Muscle of back (tissue), 3 donors: ENCODE measurements at regions not wholly inside any gene's neighbourhood (a gene's known extent, or its start where the extent isn't known, plus 50 kb on each side); places are given as distances from the start of the nearest gene placed in this dataset.
"Not testable (repeated sequence)": the region's sequence is repeated elsewhere in the genome, so short reads cannot be mapped to it uniquely, and the experiment has no call there.

Source experiments
- DNase-seq, 3 donors: peaks; one replicate each; pipeline versions ENCODE4 v3.0.0 to v3.0.0-alpha.2; 2013

DNA sequence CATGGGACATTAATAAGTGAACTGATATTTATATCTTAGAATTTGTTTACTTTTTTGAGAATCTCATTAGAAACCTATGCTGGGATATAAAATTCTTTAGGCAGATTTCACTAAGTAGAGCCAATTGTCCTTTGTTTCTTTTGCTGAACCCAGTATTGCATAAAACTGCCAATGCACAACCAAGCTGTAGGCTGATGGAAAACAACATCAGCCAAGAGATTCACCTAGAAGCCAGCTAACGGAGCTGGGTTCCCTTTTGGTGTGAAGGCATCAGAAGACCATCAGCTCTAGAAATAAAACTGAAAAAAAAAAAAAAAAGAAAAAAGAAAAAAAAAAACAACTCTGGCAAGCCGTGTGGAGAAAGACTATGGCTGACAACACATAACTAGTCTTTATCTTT is 328.2 kb upstream of the PDE3A start:
- no peak for DNase-seq

DNA sequence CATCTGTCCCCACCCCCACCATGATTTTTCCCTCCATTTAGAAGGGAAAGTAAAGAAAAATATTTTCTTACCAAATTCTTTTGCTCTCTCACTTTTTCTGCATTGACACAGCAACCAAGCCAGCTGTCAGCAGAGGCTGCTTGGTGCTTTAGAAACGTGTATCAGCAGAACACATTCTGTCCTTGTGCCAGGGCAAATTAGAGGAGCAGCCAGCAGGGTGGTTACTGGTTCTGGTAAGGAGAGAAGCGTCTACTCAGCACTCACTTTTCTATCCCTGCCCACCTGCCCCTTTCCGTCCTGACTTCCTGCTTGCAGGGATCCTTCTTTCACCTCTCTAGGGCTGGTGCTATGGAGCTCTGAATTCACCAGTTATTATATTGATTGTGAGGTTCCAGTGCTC is 327.5 kb upstream of the PDE3A start:
- peak; percentile 20 to 51 (median 34) for DNase-seq

DNA sequence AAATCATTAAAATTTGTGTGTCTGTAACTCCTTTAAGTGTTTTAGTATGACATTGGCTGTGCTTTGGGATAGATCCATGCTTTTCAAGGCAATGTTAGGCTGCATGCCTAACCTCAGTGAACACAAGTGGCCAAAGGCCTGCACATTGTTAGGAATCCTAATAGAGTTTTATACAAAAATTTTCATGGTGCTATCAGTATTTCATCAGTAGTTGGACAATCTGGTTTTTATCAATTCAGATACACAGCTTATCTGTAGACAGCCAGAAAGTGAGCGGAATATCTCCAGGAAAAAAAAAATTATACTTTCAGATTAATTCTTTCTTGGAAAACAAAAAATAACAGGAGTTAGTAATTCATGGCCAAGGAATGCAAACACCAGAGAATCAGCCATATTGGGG is 324.0 kb upstream of the PDE3A start:
- DNase-seq = peak in 2 of 3 donors; percentile 30 to 58

DNA sequence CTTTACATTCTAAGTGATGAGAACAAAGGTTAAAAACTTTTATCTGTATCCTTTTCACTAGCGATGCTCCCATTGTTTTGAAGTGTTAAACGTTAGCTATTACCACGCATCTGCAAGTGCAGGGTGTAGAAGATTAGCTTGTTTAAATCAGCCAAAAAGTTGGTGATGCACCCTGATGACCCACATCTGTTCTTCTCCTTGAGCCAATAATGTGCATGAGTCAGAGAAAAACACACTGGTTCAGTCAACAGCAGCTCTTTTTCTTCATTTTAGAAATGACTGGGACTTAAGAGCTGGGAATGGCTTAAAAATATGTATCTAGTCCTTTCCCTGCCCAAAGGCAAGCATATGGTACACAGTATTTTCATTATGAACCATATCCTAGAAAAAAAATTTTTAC is 323.5 kb upstream of the PDE3A start:
- DNase-seq = peak; percentile 53 to 77 (median 66)

DNA sequence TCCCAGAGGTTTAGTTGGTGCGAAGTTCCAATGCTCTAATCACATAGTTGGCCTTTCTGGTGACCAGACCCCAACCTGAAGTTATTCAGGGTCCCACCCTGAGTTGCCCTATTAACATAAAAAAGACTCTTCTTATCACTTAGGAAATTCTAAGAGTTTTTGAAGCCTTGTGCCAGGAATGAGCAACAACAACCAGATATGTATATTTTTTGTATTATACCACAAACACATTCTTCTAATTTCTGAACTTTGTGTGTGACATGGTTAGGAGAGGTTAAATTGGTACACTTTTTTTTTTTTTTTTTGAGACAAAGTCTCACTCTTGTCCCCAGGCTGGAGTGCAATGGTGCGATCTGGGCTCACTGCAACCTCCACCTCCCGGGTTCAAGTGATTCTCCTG is 320.4 kb upstream of the PDE3A start:
- no peak for DNase-seq

DNA sequence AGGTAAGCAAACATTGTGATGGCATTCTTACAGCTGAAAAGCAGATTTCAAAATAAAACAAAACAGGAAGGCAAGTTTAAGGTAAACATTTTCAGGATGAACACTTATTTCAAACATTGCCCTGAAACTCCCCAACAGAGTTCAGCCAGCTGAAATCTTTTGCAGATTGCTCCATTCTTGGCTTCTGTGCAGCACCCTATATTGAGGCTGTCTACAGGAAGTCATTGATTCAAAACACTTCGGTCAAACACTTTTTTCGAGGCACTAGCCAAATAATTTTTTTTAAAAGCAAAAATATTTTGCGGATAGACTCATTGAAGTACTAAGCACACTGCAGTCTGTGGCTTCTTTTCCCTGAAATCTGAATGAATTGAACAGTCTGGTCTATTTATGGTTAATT is 318.1 kb upstream of the PDE3A start:
- DNase-seq = no peak

DNA sequence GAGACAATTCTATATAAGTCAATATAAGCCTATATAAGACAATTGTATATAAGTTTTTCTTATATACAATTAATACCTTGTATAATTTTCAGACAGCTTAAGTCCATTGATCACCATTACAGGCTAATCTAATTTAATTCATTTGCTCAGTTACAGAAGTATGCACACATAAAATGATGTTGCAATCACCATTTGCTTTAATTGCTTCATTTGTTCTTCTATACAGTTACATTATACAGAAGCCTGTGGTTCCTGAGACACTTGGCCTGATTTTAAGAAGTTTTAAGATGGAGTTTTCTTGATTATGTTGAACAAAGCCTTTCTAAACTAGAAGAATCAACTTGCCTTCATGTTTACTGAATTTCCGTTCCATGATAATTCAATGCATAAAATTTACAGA is 314.6 kb upstream of the PDE3A start:
- no peak for DNase-seq

DNA sequence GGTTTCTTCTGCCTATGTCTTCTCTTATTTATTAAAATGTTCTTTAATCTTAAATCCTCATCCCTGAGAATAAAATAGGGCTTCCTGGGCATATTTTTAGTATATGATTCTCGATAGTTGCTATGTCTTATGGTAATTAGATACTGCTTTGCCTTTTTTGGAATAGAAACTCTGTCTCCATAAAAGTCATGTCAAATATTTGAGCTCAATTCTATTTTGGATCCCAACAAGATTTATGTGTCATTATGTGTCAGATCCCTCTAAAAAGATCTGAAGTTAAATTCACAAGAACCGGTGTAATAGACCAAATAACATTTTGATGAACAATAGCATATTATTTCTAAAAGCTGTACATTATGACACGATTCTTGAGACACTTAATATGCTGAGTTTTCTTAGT is 312.5 kb upstream of the PDE3A start:
- no peak for DNase-seq

DNA sequence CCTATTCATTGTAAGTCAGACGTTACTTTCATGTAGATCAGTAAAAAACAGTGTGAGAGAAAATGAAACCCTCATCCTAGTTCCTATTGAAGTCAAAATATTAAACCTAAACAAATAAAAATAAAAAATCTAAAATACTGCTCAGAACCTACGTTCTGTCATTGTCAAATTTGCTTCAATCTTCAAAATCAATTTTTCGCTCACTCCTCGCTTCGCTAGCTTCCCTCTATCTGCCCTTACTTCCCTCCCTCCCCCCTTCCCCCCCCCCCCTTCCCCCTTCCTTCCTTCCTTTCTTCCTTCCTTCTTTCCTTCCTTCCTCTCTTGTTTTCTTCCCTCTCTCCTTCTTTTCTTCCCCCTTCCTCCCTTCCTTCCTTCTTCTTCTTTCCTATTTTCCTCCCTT is 310.9 kb upstream of the PDE3A start:
- no peak for DNase-seq

DNA sequence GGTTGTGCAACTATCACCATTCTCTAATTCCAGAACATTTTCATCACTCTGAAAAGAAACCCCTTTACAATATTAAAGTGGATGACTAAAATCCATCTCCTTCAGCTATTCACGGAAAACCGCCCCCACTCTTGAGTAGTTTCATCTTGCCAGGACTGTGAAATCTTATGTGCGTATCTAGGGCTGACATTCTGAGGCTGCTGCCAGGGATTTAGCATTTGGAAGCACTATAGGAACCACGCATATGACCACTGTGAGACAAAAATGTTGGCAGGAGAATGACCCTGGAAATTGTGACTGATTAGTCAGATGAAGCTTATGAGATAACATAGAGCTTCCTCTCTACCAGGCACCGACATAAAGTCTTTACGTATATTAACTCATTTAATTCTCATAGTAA is 305.2 kb upstream of the PDE3A start:
- DNase-seq = peak; percentile 31 to 60 (median 57)

DNA sequence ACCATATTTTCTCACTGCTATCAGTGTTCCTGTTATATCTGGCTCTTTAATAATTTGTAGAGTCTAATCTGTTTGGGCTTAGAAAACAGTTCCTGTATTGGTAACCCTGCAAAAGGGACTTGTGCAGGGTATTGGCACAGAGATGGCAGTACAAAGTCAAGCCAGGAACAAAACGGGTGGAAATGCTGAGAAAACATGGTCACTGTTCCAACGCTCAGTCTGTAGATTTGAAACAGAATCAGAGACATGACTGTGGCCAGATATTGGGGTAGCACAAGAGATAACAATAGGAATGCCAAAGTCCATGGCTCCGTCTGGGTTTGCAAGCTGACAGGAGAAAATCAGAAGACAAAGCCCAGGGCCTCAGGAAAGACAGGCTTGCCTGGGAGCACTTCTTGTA is 290.7 kb upstream of the PDE3A start:
- DNase-seq = no peak

DNA sequence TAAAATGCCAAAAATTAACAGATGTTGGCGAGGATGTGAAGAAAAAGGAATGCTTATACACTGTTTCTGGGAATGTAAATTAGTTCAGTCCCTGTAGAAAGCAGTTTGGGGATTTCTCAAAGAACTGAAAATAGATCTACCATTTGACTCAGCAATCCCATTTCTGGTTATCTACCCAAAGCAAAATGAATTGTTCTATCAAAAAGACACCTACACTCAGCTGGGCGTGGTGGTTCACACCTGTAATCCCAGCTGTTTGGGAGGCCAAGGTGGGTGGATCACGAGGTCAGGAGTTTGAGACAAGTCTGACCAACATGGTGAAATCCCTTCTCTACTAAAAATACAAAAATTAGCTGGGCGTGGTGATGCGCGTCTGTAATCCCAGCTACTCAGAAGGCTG is 279.3 kb upstream of the PDE3A start:
- no peak for DNase-seq

DNA sequence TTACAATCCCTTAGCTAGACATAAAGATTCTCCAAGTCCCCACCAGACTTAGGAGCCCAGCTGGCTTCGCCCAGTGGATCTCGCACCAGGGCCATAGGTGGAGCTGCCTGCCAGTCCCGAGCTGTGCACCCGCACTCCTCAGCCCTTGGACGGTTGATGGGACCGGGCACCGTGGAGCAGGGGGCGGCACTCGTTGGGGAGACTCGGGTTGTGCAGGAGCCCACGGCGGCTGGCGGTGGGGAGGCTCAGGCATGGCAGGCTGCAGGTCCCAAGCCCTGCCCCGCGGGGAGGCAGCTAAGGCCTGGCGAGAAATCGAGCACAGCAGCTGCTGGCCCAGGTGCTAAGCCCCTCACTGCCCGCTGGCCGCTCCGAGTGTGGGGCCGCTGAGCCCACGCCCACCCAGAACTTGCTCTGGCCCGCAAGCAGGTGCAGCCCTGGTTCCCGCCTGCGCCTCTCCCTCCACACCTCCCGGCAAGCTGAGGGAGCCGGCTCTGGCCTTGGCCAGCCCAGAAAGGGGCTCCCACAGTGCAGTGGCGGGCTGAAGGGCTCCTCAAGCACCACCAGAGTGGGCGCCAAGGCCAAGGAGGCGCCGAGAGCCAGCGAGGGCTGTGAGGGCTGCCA is 275.0 kb upstream of the PDE3A start:
- not testable (repeated sequence) for DNase-seq

DNA sequence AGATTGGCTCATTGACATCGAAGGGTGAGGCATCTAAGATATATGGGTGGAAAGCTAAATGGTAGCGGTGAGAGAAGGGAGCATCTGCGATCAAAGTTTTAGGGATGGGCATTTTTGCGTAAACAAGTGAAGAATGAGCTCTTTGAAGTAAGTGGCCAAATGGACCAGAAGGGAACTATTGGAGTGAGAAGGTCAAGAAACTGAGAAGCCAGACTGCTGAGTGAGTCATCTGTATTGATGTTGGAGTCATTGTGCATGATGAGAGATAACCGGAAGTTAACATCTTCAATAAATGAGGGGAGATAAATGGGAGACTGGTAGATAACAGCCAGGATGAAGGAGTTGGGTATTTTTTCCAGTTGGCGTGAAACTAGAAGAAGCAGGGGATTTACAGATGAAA is 271.9 kb upstream of the PDE3A start:
- no peak for DNase-seq

DNA sequence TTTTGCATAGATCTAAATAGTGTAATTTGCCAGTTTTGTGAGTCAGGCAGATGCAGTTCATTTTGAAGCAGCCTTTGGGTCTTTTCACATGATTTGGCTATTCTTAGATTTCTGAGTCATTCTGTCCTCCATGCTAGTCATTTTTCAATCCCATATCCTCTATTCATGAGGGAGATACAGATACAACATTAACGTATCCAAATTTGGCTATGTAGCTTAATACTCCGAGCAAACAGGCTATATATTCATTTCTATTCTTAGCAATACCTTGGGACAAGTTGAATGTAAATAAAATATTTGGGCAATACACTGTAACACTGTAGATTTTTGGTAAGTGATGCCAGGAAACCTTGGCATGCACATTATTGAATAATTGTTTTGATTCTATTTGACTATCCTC is 270.7 kb upstream of the PDE3A start:
- peak; percentile 27 to 71 (median 59) for DNase-seq

DNA sequence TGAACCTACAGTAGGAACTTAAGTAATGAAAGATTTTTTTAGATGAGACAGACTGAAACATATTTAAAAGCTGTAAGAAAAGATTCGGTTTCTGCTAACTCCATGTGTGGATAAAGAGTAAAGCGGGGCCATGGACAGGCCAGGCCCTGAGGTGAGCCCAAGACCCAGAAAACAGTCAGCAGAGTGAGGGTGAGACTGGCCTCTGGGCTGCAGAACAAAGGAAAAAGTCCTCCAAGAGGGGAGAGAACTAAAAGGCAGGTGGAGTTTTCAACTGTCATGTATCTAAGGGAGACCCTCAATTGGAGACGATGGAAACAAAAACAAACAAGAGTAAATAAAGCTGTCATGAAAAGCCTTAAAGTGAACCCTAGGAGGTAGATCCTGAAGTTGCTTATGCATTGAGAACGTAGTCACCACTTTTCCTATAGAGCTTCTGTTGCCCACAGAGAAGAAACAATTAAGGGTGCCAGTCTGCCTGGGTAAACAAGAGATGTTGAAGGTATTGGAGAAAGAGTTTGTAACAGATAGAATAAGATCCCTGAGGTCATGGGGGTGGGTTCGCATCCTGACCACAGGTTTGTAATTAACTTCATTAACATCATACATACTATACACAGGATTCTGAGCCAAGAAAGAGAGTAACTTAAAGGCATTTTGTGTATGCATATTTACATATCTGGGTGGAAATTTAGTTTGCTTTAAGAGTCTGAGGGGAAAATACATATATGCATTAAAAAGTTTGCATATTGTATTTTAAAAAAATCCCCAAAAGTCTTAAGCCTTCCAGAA is 268.7 kb upstream of the PDE3A start:
- DNase-seq = peak in 1 of 3 donors; percentile 25

DNA sequence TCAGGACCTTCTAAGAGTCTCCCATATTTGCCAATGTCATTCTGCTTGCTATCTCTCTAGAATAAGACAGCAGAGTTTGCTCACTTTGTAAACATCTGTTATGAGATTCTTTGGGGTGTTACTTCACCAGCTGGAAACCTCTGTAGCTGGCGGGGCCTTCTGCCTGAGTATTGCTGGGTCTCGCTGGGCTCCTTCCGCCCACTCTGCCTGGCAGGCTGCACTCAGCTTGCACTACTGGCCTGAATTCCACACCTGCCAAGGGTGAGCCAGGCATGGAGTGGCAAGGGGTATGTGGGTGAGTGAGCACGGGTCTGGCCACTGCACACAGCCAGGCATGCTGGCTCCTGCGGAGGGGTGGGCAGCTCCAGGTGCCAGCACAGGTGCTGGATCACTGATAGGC is 267.3 kb upstream of the PDE3A start:
- peak in 1 of 3 donors; percentile 47 for DNase-seq

DNA sequence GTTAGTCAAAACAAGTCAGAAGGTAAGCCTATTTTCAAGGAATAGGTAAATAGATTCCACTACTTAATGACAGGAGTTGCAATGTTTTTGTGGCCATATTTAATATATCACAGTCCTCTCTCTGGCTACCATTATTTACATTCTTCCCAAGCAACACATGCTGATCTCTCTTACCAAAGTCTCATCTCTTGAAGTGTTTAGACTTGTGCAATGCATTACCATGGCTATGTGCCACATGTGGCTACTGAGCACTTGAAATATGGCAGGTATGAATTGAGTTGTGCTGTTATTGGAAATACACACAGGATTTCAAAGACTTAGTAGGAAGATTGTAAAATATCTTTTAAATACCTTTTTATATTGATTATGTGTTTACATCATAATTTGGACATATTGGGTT is 262.4 kb upstream of the PDE3A start:
- no peak for DNase-seq

DNA sequence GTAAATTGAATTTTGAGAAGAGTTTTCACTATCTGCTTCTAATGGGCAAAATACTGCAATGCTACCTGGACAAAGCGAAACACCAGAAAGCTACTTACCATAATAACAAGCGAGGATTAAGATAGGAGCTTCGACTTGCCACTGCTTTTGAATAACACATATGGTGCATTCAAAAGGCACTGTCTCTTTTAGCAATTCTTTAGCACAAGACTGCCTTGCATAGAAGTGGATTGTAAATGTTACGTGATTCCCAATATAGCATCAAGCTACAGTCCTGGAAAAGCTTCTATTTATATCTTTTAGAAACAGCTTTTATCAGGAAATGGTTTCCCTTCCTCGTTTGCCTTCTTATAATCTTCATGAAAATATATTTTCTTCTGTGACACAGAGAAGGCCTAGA is 258.7 kb upstream of the PDE3A start:
- no peak for DNase-seq

DNA sequence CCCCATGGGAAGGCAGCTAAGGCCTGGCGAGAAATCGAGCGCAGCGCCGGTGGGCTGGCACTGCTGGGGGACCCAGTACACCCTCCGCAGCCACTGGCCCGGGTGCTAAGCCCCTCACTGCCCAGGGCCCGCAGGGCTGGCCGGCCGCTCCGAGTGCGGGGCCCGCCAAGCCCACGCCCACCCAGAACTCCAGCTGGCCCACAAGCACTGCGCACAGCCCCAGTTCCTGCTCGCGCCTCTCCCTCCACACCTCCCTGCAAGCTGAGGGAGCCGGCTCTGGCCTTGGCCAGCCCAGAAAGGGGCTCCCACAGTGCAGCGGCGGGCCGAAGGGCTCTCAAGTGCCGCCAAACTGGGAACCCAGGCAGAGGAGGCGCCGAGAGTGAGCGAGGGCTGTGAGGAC is 253.0 kb upstream of the PDE3A start:
- not testable (repeated sequence) for DNase-seq

DNA sequence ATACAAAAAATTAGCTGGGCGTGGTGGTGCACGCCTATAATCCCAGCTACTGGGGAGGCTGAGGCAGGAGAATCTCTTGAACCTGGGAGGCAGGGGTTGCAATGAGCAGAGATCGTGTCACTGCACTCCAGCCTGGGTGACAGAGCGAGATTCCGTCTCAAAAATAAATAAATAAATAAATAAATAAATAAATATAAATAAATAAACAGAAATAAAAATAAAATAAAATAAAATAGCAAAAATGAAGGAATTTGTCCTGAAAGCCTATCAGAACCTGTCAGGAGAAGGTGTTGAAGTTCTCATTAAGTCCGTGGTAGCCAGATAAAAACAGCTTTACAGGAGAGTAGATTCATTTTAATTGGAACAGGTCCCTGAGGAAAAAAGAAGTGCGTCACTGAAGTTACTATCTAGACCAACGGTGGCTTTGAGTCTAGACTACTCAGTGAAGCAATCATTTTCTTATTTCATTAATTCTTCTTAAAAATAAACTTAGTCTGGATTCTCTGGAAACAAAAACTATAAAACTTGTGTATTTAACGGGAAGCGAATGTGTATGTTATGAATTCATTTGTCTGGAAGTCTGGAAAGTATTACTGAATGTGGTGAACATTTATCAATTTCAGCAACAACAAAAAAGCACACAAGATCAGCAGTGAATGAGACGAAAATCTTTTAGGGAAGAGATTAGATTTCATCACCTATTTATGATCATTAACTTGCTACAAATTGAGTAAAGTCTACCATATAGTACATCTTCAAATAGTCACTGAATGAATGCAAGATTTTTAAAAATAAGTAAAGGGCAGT is 248.5 kb upstream of the PDE3A start:
- no peak for DNase-seq

DNA sequence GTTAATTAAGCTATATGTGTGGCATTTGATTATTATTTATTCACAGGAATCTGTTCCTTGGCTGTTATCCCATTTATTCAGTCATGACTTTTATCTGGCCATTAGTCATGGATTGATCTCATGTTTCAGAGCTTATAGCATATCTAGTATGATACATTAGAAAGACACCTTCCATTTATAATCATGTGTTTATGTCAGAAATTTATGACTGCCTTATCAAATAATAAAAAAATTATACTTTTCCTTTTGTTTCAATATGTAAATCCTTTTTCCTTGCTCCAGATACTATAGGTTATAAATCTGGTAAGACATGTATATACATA is 248.0 kb upstream of the PDE3A start:
- DNase-seq = no peak

DNA sequence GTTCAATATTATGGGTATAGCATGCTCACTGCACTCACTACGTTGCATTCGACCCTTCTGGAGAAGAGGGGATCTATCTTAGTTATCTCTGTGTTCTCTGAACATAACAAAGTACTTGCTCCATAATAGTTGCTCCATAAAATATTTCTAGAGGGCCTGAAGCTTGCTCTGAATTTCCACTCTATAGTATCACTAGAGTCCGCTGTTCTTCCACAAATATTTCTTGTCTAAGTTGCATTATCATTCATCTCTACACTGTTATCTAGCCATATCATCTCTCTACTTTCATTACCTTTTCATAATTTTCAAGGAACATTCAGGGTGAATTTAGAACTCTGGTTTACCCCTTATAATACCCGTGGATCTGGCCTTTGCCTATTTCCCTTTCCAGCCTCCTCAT is 246.1 kb upstream of the PDE3A start:
- no peak for DNase-seq
